DOHH2 (cell line): ENCODE measurements at regions not wholly inside any gene's neighbourhood (a gene's known extent, or its start where the extent isn't known, plus 50 kb on each side); places are given as distances from the start of the nearest gene placed in this dataset.
A peak's percentile ranks its signal among the peaks of the same experiment; 100 is the strongest.

Experiments used
- H3F3A ChIP-seq: fragments of 200-600 bp; sonication (generic), shearing (Covaris generic); 2 replicates; pipeline ENCODE4 v1.6.0; 2016; ENCODE audit warnings: antibody characterized with exemption, mild to moderate bottlenecking; ENCODE audit not compliant: control insufficient read depth, insufficient read depth
- H3K27ac ChIP-seq: fragments of 200-600 bp; sonication (generic); 2 replicates; pipeline ENCODE4 v1.5.1; 2014; ENCODE audit warnings: low read depth, mild to moderate bottlenecking, low read length, moderate library complexity
- H3K27me3 ChIP-seq: fragments of 200-600 bp; sonication (generic); 2 replicates; pipeline ENCODE4 v1.6.1; 2014; ENCODE audit warnings: mild to moderate bottlenecking, low read length, mixed read lengths; ENCODE audit not compliant: control insufficient read depth
- H3K36me3 ChIP-seq: fragments of 200-600 bp; sonication (generic); 2 replicates; pipeline ENCODE4 v1.6.1; 2014; ENCODE audit warnings: mild to moderate bottlenecking, low read length, moderate library complexity, mixed read lengths; ENCODE audit not compliant: control insufficient read depth
- H3K4me1 ChIP-seq: fragments of 200-600 bp; sonication (generic); 2 replicates; pipeline ENCODE4 v1.6.1; 2014; ENCODE audit warnings: mild to moderate bottlenecking, low read length, mixed read lengths; ENCODE audit not compliant: control insufficient read depth
- H3K4me2 ChIP-seq: fragments of 200-600 bp; sonication (generic); 2 replicates; pipeline ENCODE4 v1.6.0; 2014; ENCODE audit warnings: mild to moderate bottlenecking, low read length, moderate library complexity
- H3K4me3 ChIP-seq: fragments of 200-600 bp; sonication (generic); 2 replicates; pipeline ENCODE4 v1.5.1; 2014; ENCODE audit warnings: mild to moderate bottlenecking, low read length, mixed read lengths
- H3K79me2 ChIP-seq: fragments of 200-600 bp; sonication (generic); 2 replicates; pipeline ENCODE4 v1.6.1; 2014; ENCODE audit warnings: mild to moderate bottlenecking, low read length, mixed read lengths; ENCODE audit not compliant: control insufficient read depth
- H3K9me2 ChIP-seq: fragments of 200-600 bp; sonication (generic); replicated peaks from 2 replicates; pipeline ENCODE4 v1.6.1; 2014; ENCODE audit warnings: mild to moderate bottlenecking, low read length, mixed read lengths; ENCODE audit not compliant: control insufficient read depth
- H3K9me3 ChIP-seq: fragments of 200-600 bp; sonication (generic); 2 replicates; pipeline ENCODE4 v1.6.1; 2014; ENCODE audit warnings: antibody characterized with exemption, low read length, mixed read lengths; ENCODE audit not compliant: control insufficient read depth, insufficient read depth
- H4K20me1 ChIP-seq: fragments of 200-600 bp; sonication (generic); 2 replicates; pipeline ENCODE4 v1.6.0; 2014; ENCODE audit warnings: low read depth, mild to moderate bottlenecking, antibody characterized with exemption, low read length, moderate library complexity; ENCODE audit not compliant: control insufficient read depth, insufficient read depth
- CTCF ChIP-seq: fragments of 200-600 bp; sonication (generic); IDR thresholded peaks from one replicate; pipeline ENCODE4 v1.5.1; 2014; ENCODE audit warnings: antibody characterized with exemption, mild to moderate bottlenecking, low read depth, low read length; ENCODE audit not compliant: poor library complexity, severe bottlenecking
- EZH2phosphoT487 ChIP-seq: fragments of 200-600 bp; sonication (generic); IDR thresholded peaks from 2 replicates; pipeline ENCODE4 v1.6.1; 2017; ENCODE audit warnings: borderline replicate concordance, mild to moderate bottlenecking, antibody characterized with exemption, low read length, moderate library complexity, mixed read lengths

GRCh38 chr11:119578521-119579191 lies 150.3 kb downstream of the NECTIN1 start:
- no peak overlapping the region for H3K4me2 ChIP-seq
- H3K4me3 ChIP-seq: no peak overlapping the region
- peaks cover 8% of the 10 kb centered on the region for H3K4me1 ChIP-seq
- H3K27ac ChIP-seq: no peak overlapping the region
- peaks cover 24% of the 10 kb centered on the region for H3K27me3 ChIP-seq
- H4K20me1 ChIP-seq: no peaks in the 10 kb centered on the region
- H3K9me2 ChIP-seq: no peaks in the 10 kb centered on the region
- no peaks in the 10 kb centered on the region for H3K36me3 ChIP-seq
- peaks cover 3% of the 10 kb centered on the region for H3K9me3 ChIP-seq
- H3F3A ChIP-seq: no peaks in the 10 kb centered on the region
- TF ChIP-seq CTCF (no peak), EZH2phosphoT487 (no peak)
- H3K79me2 ChIP-seq: no peaks in the 10 kb centered on the region

- no peak for TF ChIP-seq CTCF
- TF ChIP-seq EZH2phosphoT487: no peak
- Histone ChIP-seq H3K4me3 (peak overlapping the region; percentile 30), H3K4me1 (peaks cover 18% of the 10 kb centered on the region), H4K20me1 (no peaks in the 10 kb centered on the region), H3K4me2 (peak overlapping the region; percentile 53), H3K9me2 (no peaks in the 10 kb centered on the region), H3K79me2 (no peaks in the 10 kb centered on the region), H3K36me3 (no peaks in the 10 kb centered on the region), H3K27ac (peak overlapping the region; percentile 52), H3K27me3 (0 out of 2 replicates have a peak, but pooled peaks cover 2% of the 10 kb centered on the region), H3K9me3 (no peaks in the 10 kb centered on the region; the same call in 1 of the 2 replicates), H3F3A (no peaks in the 10 kb centered on the region)
Measured at GRCh38 chr11:119573858-119574257, 150.9 kb upstream of the THY1 start.

- TF ChIP-seq EZH2phosphoT487: no peak
- no peak for TF ChIP-seq CTCF
- no peaks in the 10 kb centered on the region for H3K36me3 ChIP-seq
- H4K20me1 ChIP-seq: no peaks in the 10 kb centered on the region
- H3K4me2 ChIP-seq: no peak overlapping the region
- H3K4me1 ChIP-seq: peaks cover 22% of the 10 kb centered on the region
- H3K27ac ChIP-seq: no peak overlapping the region
- H3K79me2 ChIP-seq: no peaks in the 10 kb centered on the region
- no peak overlapping the region for H3K4me3 ChIP-seq
- H3F3A ChIP-seq: no peaks in the 10 kb centered on the region
- no peaks in the 10 kb centered on the region for H3K9me2 ChIP-seq
- no peaks in the 10 kb centered on the region for H3K27me3 ChIP-seq
- no peaks in the 10 kb centered on the region for H3K9me3 ChIP-seq
Measured at GRCh38 chr11:119572481-119573424, 149.8 kb upstream of the THY1 start.
